Kidney (tissue), 13 donors: ENCODE measurements at regions not wholly inside any gene's neighbourhood (a gene's known extent, or its start where the extent isn't known, plus 50 kb on each side); places are given as distances from the start of the nearest gene placed in this dataset.
A peak's percentile ranks its signal among the peaks of the same experiment; 100 is the strongest.

Source experiments
- DNase-seq, 5 donors: peaks; one replicate each; pipeline ENCODE4 v3.0.0-alpha.2; 2013 to 2020
- FAIRE-seq: peaks from 2 replicates; lab custom pipeline; 2012; peaks lifted over from hg19 to GRCh38; lab: Jason Lieb, UNC
- H3K27ac ChIP-seq, 2 donors: one replicate each; pipeline ENCODE4 v1.7.0; 2013; ENCODE audit warnings: low read depth in 2 of 2, low read length in 2 of 2, inconsistent platforms in 1 of 2
- H3K27me3 ChIP-seq: one replicate; pipeline ENCODE4 v1.7.1; 2013; ENCODE audit warnings: low read length, inconsistent platforms; ENCODE audit not compliant: control insufficient read depth, insufficient read depth
- H3K36me3 ChIP-seq, 3 donors: one replicate each; pipeline versions ENCODE4 v1.7.0 to v1.7.1; 2013; ENCODE audit warnings: low read length in 3 of 3, control low read depth in 1 of 3, inconsistent platforms in 1 of 3; ENCODE audit not compliant: insufficient read depth in 3 of 3, control insufficient read depth in 2 of 3
- H3K4me1 ChIP-seq, 3 donors: one replicate each; pipeline versions ENCODE4 v1.7.0 to v1.7.1; 2013; ENCODE audit warnings: low read length in 3 of 3, inconsistent platforms in 1 of 3, low read depth in 1 of 3; ENCODE audit not compliant: control insufficient read depth in 2 of 3, insufficient read depth in 2 of 3
- H3K4me3 ChIP-seq, 3 donors: one replicate each; pipeline versions ENCODE4 v1.7.0 to v1.8.1; 2013; ENCODE audit warnings: low read length in 3 of 3, control low read depth in 1 of 3, inconsistent platforms in 1 of 3
- H3K9ac ChIP-seq, 3 donors: one replicate each; pipeline versions ENCODE4 v1.7.0 to v1.7.1; 2013; ENCODE audit warnings: low read length in 3 of 3, control low read depth in 1 of 3, inconsistent platforms in 1 of 3
- H3K9me3 ChIP-seq, 3 donors: one replicate each; pipeline versions ENCODE4 v1.7.0 to v1.7.1; 2013; ENCODE audit warnings: low read length in 3 of 3, control low read depth in 1 of 3, inconsistent platforms in 1 of 3; ENCODE audit not compliant: control insufficient read depth in 2 of 3, insufficient read depth in 1 of 3
- CTCF ChIP-seq: IDR thresholded peaks from 3 replicates; pipeline ENCODE4 v1.5.1; 2012; ENCODE audit warnings: mild to moderate bottlenecking, moderate library complexity, borderline replicate concordance; ENCODE audit not compliant: insufficient read depth; ENCODE audit errors: extremely low read depth
- intact Hi-C: fragments of 100-400 bp; cut with DNase I; formaldehyde crosslinking; loops from one replicate; pipeline ENCODE4 v1.11.1; 2022
- donor health status: control.
- donor health status: control.
- donor health status: control.
- donor health status: control.
- donor health status: control.
- donor health status: DM: yes; HTN: yes; CAD: no.
- donor health status: Normal renal cell carcinoma (clear cell type).

DNA sequence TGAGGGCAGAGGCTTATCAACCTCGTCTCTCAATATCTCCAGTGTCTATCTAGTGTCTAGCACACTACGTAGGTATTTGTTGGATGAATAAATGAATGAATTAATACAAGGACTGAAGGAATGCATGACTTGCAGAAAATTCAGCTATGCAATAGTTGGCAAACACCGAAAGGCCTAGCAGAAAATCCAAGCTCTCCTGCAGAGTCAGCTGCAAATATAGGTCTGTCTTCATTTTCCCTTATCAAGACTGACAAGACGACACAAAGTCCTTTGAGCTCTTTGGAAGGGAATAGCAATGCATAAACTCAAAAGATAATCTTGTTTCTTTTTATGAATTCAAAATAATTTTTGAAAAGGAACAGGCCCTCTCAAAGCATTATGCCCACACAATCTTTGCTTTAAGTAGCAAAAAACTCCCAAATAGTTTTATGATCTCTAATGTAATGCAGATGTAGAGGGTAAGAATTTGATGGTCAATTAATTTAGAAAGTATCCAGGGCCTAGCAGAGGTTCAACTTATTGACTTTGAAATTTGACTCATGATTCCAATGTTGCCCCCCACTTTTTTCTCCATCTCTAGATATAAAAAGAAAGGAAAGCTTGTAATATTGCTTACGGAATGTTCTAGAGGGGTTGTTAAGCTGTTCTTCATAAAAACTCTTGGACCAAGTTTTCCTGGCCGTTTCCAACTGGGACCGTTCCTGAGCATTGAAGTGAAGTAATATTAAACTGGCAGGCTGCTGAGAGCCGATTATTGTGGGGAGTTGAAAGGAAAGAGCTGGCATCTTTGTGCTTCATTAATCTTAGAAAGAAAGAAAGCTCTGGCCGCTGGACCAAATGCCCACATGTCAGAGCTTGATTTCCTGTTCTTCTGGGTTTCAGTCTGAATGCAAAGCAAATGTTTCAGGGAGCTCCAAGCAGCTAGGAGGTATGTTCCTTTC lies 227.3 kb downstream of the HS3ST3A1 start:
- H3K9me3 ChIP-seq, result no peaks in the 10 kb centered on the region
- FAIRE-seq, result no peak
- DNase-seq, result peak in 3 of 5 donors; percentile 23 to 67 (median 58)
- no peak overlapping the region for H3K27ac ChIP-seq
- no peaks in the 10 kb centered on the region for H3K4me1 ChIP-seq
- intact Hi-C loops, result no loop called here
- no peak for TF ChIP-seq CTCF
- no peak overlapping the region for H3K4me3 ChIP-seq
- no peak overlapping the region for H3K9ac ChIP-seq
- no peaks in the 10 kb centered on the region for H3K27me3 ChIP-seq
- H3K36me3 ChIP-seq, result no peaks in the 10 kb centered on the region

GRCh38 chr17:13372432-13372831 lies 229.3 kb downstream of the HS3ST3A1 start:
- Histone ChIP-seq H3K4me1 (no peaks in the 10 kb centered on the region), H3K27me3 (no peaks in the 10 kb centered on the region), H3K9ac (no peak overlapping the region), H3K4me3 (no peak overlapping the region), H3K9me3 (no peaks in the 10 kb centered on the region), H3K36me3 (no peaks in the 10 kb centered on the region), H3K27ac (no peak overlapping the region)
- no peak for TF ChIP-seq CTCF
- intact Hi-C loops, result no loop called here
- FAIRE-seq (no peak), DNase-seq (no peak)

GRCh38 chr17:13367154-13367553 lies 234.6 kb downstream of the HS3ST3A1 start:
- Histone ChIP-seq H3K4me3 (no peak overlapping the region), H3K4me1 (no peaks in the 10 kb centered on the region), H3K9me3 (no peaks in the 10 kb centered on the region), H3K36me3 (no peaks in the 10 kb centered on the region), H3K27ac (no peak overlapping the region), H3K27me3 (no peaks in the 10 kb centered on the region), H3K9ac (no peak overlapping the region)
- FAIRE-seq (no peak), DNase-seq (no peak)
- TF ChIP-seq CTCF, result no peak
- intact Hi-C loops, result no loop called here
